Panc1 (cell line): ENCODE measurements at regions not wholly inside any gene's neighbourhood (a gene's known extent, or its start where the extent isn't known, plus 50 kb on each side); places are given as distances from the start of the nearest gene placed in this dataset.

ENCODE experiments used
- ATAC-seq: fragments of 200-7000 bp; cut with Tn5 transposase; 2 replicates; pipeline ENCODE4 v1.9.1; 2020; ENCODE audit warnings: mild to moderate bottlenecking, moderate library complexity
- BruUV-seq: library from RNA; stranded (reverse); fragments of 400-500 nt; replicated peaks from 2 replicates; lab custom pipeline; 2021; lab: Mats Ljungman, UMichigan
- CTCF ChIA-PET: fragments of 300-600 bp; sonication (Branson Sonifier 250); formaldehyde crosslinking; loops from one replicate; lab custom pipeline; 2022; ENCODE audit warnings: antibody characterized with exemption; lab: Charles Lee
- POLR2A ChIA-PET: fragments of 300-600 bp; sonication (Branson Sonifier 250); formaldehyde crosslinking; loops from one replicate; lab custom pipeline; 2022; ENCODE audit warnings: antibody characterized with exemption; lab: Charles Lee
- DNase-seq: peaks from one replicate; pipeline ENCODE4 v3.0.0-alpha.2; 2010; ENCODE audit warnings: low read depth, low spot score
- H3K27ac ChIP-seq: 2 replicates; pipeline ENCODE4 v1.5.1; 2011; ENCODE audit warnings: mild to moderate bottlenecking, low read length, inconsistent platforms
- H3K27me3 ChIP-seq: fragments of 200-500 bp; sonication (Bioruptor generic); 2 replicates; pipeline ENCODE4 v1.6.0; 2014; ENCODE audit warnings: low read length, inconsistent platforms; ENCODE audit not compliant: control insufficient read depth, insufficient read depth
- H3K36me3 ChIP-seq: fragments of 200-500 bp; sonication (Bioruptor generic); 2 replicates; pipeline ENCODE4 v1.5.1; 2014; ENCODE audit warnings: inconsistent platforms, mild to moderate bottlenecking, low read length, moderate library complexity; ENCODE audit not compliant: control insufficient read depth, insufficient read depth
- H3K4me1 ChIP-seq: 2 replicates; pipeline ENCODE4 v1.5.1; 2011; ENCODE audit warnings: inconsistent platforms, mild to moderate bottlenecking, low read length, moderate library complexity; ENCODE audit not compliant: control insufficient read depth, insufficient read depth
- H3K4me3 ChIP-seq, 2 experiments: 2 replicates each; pipeline ENCODE4 v1.5.1; 2011 to 2012; ENCODE audit warnings: low read depth in 2 of 2, low read length in 2 of 2, mild to moderate bottlenecking in 2 of 2, inconsistent platforms in 1 of 2, moderate library complexity in 1 of 2
- H3K9me3 ChIP-seq: fragments of 200-500 bp; sonication (Bioruptor generic); 2 replicates; pipeline ENCODE4 v1.5.1; 2014; ENCODE audit warnings: low read depth, mild to moderate bottlenecking, inconsistent platforms, low read length, moderate library complexity; ENCODE audit not compliant: control insufficient read depth, insufficient read depth
- CTCF ChIP-seq: fragments of 450-650 bp; IDR thresholded peaks from 2 replicates; pipeline ENCODE4 v1.5.1; 2017; ENCODE audit warnings: mild to moderate bottlenecking
- POLR2AphosphoS5 ChIP-seq: IDR thresholded peaks from 2 replicates; pipeline ENCODE4 v1.6.1; 2012; ENCODE audit warnings: mild to moderate bottlenecking, low read depth, low read length, moderate library complexity
- SIN3A ChIP-seq: IDR thresholded peaks from 2 replicates; pipeline ENCODE4 v1.6.1; 2012; ENCODE audit warnings: low read depth, mild to moderate bottlenecking, low read length, moderate library complexity, borderline replicate concordance; ENCODE audit not compliant: insufficient read depth
- TCF7L2 ChIP-seq: IDR thresholded peaks from 2 replicates; pipeline ENCODE4 v1.6.1; 2011; ENCODE audit warnings: mild to moderate bottlenecking, low read depth, low read length, inconsistent platforms
- in situ Hi-C: cut with HindIII; loops from 2 replicates; pipeline ENCODE4 v1.10.0; 2016; ENCODE audit warnings: low sequenced_read_pairs, low pct_unique_long_range_greater_than_20kb
- intact Hi-C: fragments of 100-400 bp; cut with micrococcal nuclease; formaldehyde crosslinking; loops from one replicate; pipeline ENCODE4 v1.10.0; 2022; ENCODE audit not compliant: unreplicated experiment
- TF ChIP-seq, protein P1 (sequence below), 2 experiments: IDR thresholded peaks; 2 replicates each; pipeline ENCODE4 v1.6.1; 2011 to 2012; ENCODE audit warnings: low read depth in 2 of 2, control low read depth in 1 of 2, low read length in 1 of 2, mild to moderate bottlenecking in 1 of 2, moderate library complexity in 1 of 2; ENCODE audit not compliant: insufficient read depth in 1 of 2

- TF ChIP-seq, protein P1, sequence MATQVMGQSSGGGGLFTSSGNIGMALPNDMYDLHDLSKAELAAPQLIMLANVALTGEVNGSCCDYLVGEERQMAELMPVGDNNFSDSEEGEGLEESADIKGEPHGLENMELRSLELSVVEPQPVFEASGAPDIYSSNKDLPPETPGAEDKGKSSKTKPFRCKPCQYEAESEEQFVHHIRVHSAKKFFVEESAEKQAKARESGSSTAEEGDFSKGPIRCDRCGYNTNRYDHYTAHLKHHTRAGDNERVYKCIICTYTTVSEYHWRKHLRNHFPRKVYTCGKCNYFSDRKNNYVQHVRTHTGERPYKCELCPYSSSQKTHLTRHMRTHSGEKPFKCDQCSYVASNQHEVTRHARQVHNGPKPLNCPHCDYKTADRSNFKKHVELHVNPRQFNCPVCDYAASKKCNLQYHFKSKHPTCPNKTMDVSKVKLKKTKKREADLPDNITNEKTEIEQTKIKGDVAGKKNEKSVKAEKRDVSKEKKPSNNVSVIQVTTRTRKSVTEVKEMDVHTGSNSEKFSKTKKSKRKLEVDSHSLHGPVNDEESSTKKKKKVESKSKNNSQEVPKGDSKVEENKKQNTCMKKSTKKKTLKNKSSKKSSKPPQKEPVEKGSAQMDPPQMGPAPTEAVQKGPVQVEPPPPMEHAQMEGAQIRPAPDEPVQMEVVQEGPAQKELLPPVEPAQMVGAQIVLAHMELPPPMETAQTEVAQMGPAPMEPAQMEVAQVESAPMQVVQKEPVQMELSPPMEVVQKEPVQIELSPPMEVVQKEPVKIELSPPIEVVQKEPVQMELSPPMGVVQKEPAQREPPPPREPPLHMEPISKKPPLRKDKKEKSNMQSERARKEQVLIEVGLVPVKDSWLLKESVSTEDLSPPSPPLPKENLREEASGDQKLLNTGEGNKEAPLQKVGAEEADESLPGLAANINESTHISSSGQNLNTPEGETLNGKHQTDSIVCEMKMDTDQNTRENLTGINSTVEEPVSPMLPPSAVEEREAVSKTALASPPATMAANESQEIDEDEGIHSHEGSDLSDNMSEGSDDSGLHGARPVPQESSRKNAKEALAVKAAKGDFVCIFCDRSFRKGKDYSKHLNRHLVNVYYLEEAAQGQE (IDR thresholded peaks at IDR 0.05; ENCODE audit: insufficient read depth in 1 of 2, low read depth in 2 of 2, low read length in 1 of 2), result no peak
- TF ChIP-seq TCF7L2, result no peak
- TF ChIP-seq CTCF, result no peak
- POLR2A ChIA-PET, result no interaction called here
- no peaks in the 10 kb centered on the region for H3K9me3 ChIP-seq
- H3K27me3 ChIP-seq, result no peaks in the 10 kb centered on the region; the same call in 1 of the 2 replicates
- CTCF ChIA-PET, result no interaction called here
- ATAC-seq (no peak), DNase-seq (no peak)
- no peak overlapping the region for H3K27ac ChIP-seq
- BruUV-seq, result no TSS peak
- intact Hi-C loops, result no loop called here
- in situ Hi-C loops, result no loop called here
- no peak overlapping the region for H3K4me3 ChIP-seq
- H3K36me3 ChIP-seq, result no peaks in the 10 kb centered on the region
- no peaks in the 10 kb centered on the region for H3K4me1 ChIP-seq
Observed at GRCh38 chr4:151842430-151843079, 81.7 kb upstream of the GATB start.

DNA sequence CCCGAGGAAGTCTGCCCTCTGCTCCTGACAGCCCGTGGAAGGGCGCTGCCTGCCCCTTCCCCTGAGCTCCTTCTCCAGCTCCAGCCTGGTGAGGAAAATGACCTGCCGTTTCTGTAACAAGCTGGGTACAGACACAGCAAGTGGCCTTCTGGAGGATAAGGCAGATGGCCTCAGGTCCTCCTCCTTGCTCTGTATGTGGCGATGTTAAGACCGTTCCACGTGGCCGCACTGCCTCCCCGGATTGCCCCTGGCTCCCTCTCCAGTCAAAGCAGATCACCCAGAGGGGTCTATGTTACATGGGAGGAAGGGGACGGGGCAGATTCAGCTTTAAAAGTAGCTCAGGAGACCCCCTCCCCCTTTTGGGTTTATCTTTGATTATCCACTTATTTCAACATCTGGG is 80.3 kb upstream of the GATB start:
- TF ChIP-seq TCF7L2 (no peak), SIN3A (no peak), POLR2AphosphoS5 (no peak), CTCF (no peak)
- TF ChIP-seq, protein P1 (IDR thresholded peaks at IDR 0.05; ENCODE audit: insufficient read depth in 1 of 2, low read depth in 2 of 2, low read length in 1 of 2), result no peak
- H3K27ac ChIP-seq, result no peak overlapping the region
- no TSS peak for BruUV-seq
- intact Hi-C loops, result no loop called here
- in situ Hi-C loops, result no loop called here
- ChIA-PET CTCF (no interaction called here), POLR2A (no interaction called here)
- H3K27me3 ChIP-seq, result no peaks in the 10 kb centered on the region; the same call in 1 of the 2 replicates
- H3K4me1 ChIP-seq, result no peaks in the 10 kb centered on the region
- ATAC-seq (no peak), DNase-seq (no peak)
- no peak overlapping the region for H3K4me3 ChIP-seq
- no peaks in the 10 kb centered on the region for H3K9me3 ChIP-seq
- no peaks in the 10 kb centered on the region for H3K36me3 ChIP-seq
